Natural killer cell treated with Interleukin-12 subunit alpha and Interleukin-12 subunit beta and Interleukin-15 and Interleukin-18, amount 100 ng/mL, for 72 hours (primary cell): ENCODE measurements at regions not wholly inside any gene's neighbourhood (a gene's known extent, or its start where the extent isn't known, plus 50 kb on each side); places are given as distances from the start of the nearest gene placed in this dataset.

Experiments used
- ATAC-seq, 2 donors: fragments of 150-1000 bp; cut with Tn5 transposase in 1 of 2; sonication (Bioruptor Pico), chemical (Tn5 transposase) in 1 of 2; 2 replicates each; pipeline ENCODE4 v1.10.0; 2021
- DNase-seq: peaks from one replicate; pipeline ENCODE4 v3.0.0; 2022; ENCODE audit warnings: low spot score
- H3K27ac Mint-ChIP-seq, 2 donors: 1 replicate in 1 of 2; 2 replicates in 1 of 2; pipeline ENCODE4 v1.8.0; 2022; ENCODE audit warnings: mixed read lengths in 2 of 2, mild to moderate bottlenecking in 1 of 2, moderate library complexity in 1 of 2
- H3K27me3 Mint-ChIP-seq, 2 donors: 1 replicate in 1 of 2; 2 replicates in 1 of 2; pipeline ENCODE4 v1.8.0; 2022; ENCODE audit warnings: mixed read lengths in 2 of 2
- H3K36me3 Mint-ChIP-seq: one replicate; pipeline ENCODE4 v1.8.0; 2022; ENCODE audit warnings: mixed read lengths
- H3K4me1 Mint-ChIP-seq, 2 donors: 1 replicate in 1 of 2; 2 replicates in 1 of 2; pipeline ENCODE4 v1.8.0; 2022; ENCODE audit warnings: low read depth in 2 of 2, mixed read lengths in 2 of 2, mild to moderate bottlenecking in 1 of 2
- H3K4me3 Mint-ChIP-seq: one replicate; pipeline ENCODE4 v1.8.0; 2022; ENCODE audit warnings: mixed read lengths
- H3K9me3 Mint-ChIP-seq: 2 replicates; pipeline ENCODE4 v1.8.0; 2022; ENCODE audit warnings: mixed read lengths

DNA sequence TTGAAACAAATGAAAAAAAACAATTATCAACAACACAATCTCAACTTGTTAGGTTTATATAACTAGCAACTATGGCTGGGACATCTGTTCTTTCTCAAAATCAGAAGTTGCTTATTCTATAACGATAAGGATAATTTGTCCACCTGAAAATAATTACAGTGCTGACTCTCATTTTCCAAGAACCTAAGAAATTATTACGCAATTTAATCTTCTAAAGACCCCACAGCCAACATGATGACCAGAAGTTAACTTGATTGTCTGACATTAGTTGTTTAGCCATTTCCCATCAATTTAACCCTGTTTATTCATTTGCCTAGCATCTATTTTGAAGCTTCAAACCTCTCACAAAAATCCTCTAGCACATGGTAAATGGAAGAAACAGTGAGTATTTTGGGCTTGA lies 293.8 kb downstream of the ELAVL2 start:
- Mint-ChIP-seq H3K27me3 (no peaks in the 10 kb centered on the region), H3K4me1 (no peaks in the 10 kb centered on the region), H3K27ac (no peak overlapping the region), H3K9me3 (peaks cover 17% of the 10 kb centered on the region), H3K36me3 (peaks cover 6% of the 10 kb centered on the region), H3K4me3 (no peak overlapping the region)
- ATAC-seq (no peak), DNase-seq (no peak)

DNA sequence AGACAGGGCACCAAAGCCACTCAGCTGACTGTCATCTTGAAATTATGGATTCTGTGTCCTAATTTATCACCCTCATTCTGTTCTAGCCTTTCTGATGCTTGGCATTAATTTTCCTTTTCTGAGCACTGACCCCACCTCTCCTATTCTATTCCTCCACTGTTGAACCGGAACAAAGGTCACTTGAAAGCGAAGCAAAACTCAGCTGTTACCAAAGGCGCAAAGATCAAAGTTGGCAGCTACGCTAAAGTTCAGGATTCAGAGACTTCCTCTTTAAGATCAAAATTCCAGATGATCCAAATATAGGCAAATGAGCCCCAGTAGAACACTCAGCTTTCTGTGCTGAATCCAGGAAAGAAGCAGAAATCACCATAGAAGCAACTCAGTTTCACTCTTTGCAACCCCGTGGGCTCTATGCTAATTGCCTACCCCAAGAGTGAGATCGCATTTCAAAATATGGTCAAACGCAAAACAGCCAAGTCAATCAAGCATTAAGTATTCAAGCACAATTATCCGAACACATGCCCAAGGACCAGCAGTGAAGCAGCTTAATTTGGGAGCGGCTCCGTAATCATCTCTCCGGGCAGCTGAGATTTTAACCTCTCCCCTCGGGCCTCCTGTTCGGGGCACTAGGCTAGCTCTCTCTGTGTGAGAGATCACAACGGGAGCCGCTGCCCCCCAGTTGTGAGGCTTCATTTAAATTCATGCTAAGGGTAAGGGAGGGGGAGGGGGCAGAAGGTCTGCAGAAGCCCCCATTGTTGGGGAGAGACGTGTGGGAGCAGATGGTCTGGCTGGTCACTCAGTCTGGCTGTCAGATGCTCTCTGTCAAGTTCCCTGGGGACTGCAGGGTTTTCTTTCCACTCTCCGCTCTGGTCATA lies 288.6 kb downstream of the ELAVL2 start:
- ATAC-seq = no peak
- H3K4me3 Mint-ChIP-seq = no peak overlapping the region
- H3K27ac Mint-ChIP-seq = no peak overlapping the region

DNA sequence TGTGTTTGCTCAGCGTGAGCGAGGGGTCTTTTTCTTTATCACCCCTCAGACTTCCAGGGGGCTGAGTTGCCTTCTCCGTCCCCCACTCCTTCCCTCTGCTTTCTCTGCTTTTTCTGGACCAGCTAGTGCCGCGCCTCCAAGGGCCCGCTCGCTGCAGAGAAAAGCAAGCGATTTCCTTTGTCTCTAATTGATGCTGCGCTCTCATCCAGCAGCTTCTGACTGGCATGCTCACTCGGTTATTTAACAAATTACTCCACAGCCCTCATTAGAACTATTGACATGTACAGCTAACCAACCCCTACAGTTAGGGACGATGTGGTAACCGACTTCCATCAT lies 288.0 kb downstream of the ELAVL2 start:
- Mint-ChIP-seq H3K9me3 (peaks cover 11% of the 10 kb centered on the region), H3K27ac (no peak overlapping the region), H3K4me1 (no peaks in the 10 kb centered on the region), H3K4me3 (no peak overlapping the region), H3K36me3 (no peaks in the 10 kb centered on the region), H3K27me3 (no peaks in the 10 kb centered on the region)
- ATAC-seq (no peak), DNase-seq (no peak)

More for the DNA sequence above, 288.6 kb downstream of the ELAVL2 start:
- H3K9me3 Mint-ChIP-seq = peaks cover 11% of the 10 kb centered on the region
- no peak for DNase-seq
- no peaks in the 10 kb centered on the region for H3K27me3 Mint-ChIP-seq
- H3K36me3 Mint-ChIP-seq = no peaks in the 10 kb centered on the region
- no peaks in the 10 kb centered on the region for H3K4me1 Mint-ChIP-seq

DNA sequence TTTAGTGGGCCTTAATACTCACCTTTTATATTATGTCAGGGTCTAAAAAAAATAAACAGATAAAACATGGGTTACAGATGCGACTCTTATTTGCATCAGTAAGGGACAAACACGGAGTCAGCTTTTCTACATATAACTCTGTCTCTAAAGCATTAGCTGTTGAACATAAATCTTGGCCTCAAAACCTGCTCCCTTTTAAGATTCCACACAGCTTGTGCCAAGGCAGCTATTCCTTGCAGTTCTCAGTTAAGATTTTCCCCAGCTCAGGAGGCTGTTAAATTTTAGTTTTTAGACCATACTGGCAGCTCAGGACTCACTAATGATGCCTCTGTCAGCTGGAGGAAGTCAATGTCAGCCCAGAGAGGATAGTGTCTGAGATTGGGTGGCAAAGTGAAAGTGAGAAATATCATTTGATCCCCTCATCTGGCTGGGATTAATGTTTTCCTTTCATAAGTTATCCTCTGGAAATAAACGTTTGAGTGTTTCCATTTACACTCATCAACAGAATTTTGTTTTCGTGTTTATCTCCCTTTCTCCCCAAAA lies 287.5 kb downstream of the ELAVL2 start:
- ATAC-seq = no peak
- no peaks in the 10 kb centered on the region for H3K4me1 Mint-ChIP-seq
- no peak overlapping the region for H3K27ac Mint-ChIP-seq
- H3K4me3 Mint-ChIP-seq = no peak overlapping the region
- H3K27me3 Mint-ChIP-seq = no peaks in the 10 kb centered on the region
- DNase-seq = no peak
- H3K36me3 Mint-ChIP-seq = no peaks in the 10 kb centered on the region
- peaks cover 11% of the 10 kb centered on the region for H3K9me3 Mint-ChIP-seq

DNA sequence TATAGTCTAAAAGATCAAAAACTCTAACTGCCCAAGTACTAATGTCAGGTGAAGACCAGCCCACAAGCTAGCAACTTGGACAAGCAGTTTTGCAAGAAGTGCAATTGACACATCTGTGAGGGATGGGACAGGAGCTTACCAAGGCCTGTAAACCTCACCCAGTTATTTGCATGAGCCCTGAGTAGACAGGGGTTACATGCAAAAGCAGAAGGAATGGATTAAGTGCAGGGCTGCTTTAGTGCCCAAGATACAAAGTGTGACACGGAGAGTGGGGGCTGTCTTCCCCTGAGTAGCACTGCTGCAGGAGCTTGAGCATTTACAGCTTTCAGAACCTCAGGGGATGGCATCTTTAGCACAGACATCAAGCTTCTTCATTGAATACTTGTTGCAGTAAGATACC lies 286.7 kb downstream of the ELAVL2 start:
- H3K27me3 Mint-ChIP-seq = no peaks in the 10 kb centered on the region
- peaks cover 11% of the 10 kb centered on the region for H3K9me3 Mint-ChIP-seq
- no peak overlapping the region for H3K27ac Mint-ChIP-seq
- H3K4me3 Mint-ChIP-seq = no peak overlapping the region
- no peak for ATAC-seq
- no peaks in the 10 kb centered on the region for H3K36me3 Mint-ChIP-seq
- H3K4me1 Mint-ChIP-seq = no peaks in the 10 kb centered on the region
- DNase-seq = no peak

DNA sequence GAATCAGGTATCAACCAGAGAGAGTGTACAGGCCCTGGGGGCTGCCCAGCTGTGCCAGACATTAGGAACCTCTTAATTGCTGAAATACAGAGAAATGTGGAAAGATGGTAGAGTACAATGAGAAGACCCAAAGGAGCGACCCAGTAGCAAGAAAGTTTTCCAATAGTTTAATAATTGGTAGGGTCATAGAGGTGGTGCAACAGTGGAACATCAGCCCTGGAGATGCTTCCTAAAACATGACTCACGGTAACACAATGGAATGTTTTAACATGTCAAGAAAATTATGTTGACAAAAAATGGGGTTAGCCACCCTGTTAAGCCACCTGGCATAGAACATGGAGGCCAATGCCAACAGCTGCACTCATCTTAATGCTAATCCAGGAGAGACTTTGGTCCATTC lies 284.1 kb downstream of the ELAVL2 start:
- Mint-ChIP-seq H3K27ac (no peak overlapping the region), H3K36me3 (no peaks in the 10 kb centered on the region), H3K4me1 (no peaks in the 10 kb centered on the region), H3K9me3 (peaks cover 20% of the 10 kb centered on the region), H3K27me3 (no peaks in the 10 kb centered on the region), H3K4me3 (no peak overlapping the region)
- ATAC-seq (no peak), DNase-seq (no peak)

DNA sequence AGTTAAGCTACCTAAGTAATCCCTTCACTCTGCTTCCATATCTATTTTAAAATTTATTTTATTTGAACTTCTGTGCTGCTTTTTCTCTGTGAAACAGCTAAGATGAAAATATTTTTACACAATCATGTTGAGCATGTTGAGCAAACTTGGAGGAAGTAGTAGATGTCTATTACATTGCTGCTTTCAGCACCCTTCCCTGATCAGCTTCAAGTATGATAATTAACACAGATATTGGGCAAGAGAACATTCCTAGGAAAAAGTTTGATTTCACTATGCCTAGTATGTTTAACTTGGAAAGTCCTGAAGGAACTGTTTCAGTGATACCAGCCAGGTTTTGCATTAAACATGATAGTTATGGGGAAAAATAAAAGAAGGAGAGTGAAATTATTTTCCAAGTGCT lies 283.6 kb downstream of the ELAVL2 start:
- H3K4me3 Mint-ChIP-seq = no peak overlapping the region
- peaks cover 18% of the 10 kb centered on the region for H3K9me3 Mint-ChIP-seq
- no peak for DNase-seq
- no peaks in the 10 kb centered on the region for H3K36me3 Mint-ChIP-seq
- no peak for ATAC-seq
- H3K27ac Mint-ChIP-seq = no peak overlapping the region
- no peaks in the 10 kb centered on the region for H3K4me1 Mint-ChIP-seq
- H3K27me3 Mint-ChIP-seq = no peaks in the 10 kb centered on the region

DNA sequence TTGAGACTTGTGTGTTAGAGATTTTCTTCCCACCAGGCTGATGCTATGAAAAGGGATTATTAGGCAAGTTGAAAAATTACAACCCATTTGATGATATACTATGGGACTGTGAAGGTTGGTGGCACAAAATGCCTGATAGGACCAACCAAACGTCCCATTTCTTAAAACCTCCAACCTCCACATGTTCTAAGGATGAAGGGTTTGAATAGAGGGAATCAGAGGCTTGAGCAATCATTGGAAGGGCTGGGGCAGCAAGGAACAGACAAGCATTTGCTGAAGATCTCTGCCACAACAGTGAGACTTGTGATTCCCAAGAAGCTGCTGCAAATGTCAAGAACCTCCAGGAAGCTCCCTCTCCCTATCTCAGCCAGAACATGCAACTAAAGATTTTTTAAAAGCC lies 283.1 kb downstream of the ELAVL2 start:
- DNase-seq (no peak), ATAC-seq (no peak)
- H3K27me3 Mint-ChIP-seq = no peaks in the 10 kb centered on the region
- peaks cover 18% of the 10 kb centered on the region for H3K9me3 Mint-ChIP-seq
- no peak overlapping the region for H3K4me3 Mint-ChIP-seq
- H3K27ac Mint-ChIP-seq = no peak overlapping the region
- H3K4me1 Mint-ChIP-seq = no peaks in the 10 kb centered on the region
- H3K36me3 Mint-ChIP-seq = no peaks in the 10 kb centered on the region

DNA sequence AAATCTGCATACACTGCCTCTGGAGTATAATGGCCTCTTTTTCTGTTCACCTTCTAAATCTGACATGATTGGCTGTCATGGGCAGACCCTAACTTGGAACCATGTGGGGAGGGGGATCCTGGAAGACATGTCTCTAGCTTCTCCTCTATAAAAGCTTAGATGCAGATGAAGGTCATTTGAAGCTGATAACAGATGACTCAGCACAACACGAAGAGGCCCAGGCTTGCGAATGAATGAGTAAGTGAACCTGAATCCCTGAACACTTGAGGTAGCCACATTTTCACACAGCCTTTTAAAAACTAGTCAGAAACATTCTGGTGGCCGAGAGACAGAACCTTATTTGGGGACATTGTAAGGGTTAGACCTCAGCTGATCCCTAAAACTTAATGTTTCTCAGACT lies 282.6 kb downstream of the ELAVL2 start:
- no peak overlapping the region for H3K4me3 Mint-ChIP-seq
- H3K27ac Mint-ChIP-seq = no peak overlapping the region
- ATAC-seq = no peak
- H3K36me3 Mint-ChIP-seq = no peaks in the 10 kb centered on the region
- no peaks in the 10 kb centered on the region for H3K4me1 Mint-ChIP-seq
- no peaks in the 10 kb centered on the region for H3K27me3 Mint-ChIP-seq
- no peak for DNase-seq
- peaks cover 14% of the 10 kb centered on the region for H3K9me3 Mint-ChIP-seq

DNA sequence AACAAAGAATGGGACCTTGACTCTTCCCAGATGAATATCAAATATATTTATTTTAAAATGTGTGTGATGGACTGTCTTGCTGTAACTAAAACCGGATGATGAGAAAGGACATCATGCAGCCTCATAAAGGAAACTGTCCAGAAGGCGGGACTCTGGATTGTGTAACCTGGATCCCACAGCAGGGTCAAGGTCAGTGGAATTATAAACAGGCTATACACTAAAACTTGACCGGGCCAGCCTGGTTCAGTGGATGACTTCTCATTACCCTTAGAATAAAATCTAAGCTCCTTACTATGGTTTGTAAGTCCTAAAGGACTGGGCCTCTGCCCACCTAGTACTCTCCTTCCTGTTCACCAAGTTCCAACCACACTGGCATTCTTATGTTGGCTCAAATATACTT lies 280.3 kb downstream of the ELAVL2 start:
- H3K27ac Mint-ChIP-seq = no peak overlapping the region

DNA sequence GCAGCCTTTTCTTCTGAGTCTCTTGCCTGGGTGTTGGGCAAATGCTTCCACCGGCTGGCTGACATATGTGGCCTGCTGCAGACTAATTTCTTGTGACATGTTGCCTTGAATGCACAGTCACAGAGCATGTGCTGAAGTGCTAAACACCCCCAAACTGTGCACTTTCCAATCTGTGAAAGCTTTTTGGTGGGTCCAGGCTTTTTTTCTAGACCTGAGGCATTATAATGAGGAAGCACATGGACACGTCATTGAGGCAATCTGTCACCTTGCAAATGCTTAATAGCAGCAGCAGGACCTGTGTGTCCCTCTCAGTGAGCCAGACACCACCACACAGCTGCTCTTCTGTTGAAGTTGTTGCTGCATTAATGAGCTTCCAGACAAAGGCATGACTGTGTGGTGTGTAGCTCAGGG lies 274.7 kb downstream of the ELAVL2 start:
- no peaks in the 10 kb centered on the region for H3K27me3 Mint-ChIP-seq
- DNase-seq = no peak

More for the DNA sequence above, 280.3 kb downstream of the ELAVL2 start:
- H3K4me1 Mint-ChIP-seq = no peaks in the 10 kb centered on the region
- DNase-seq (no peak), ATAC-seq (no peak)
- H3K4me3 Mint-ChIP-seq = no peak overlapping the region
- no peaks in the 10 kb centered on the region for H3K27me3 Mint-ChIP-seq
- H3K36me3 Mint-ChIP-seq = no peaks in the 10 kb centered on the region
- H3K9me3 Mint-ChIP-seq = peaks cover 19% of the 10 kb centered on the region

DNA sequence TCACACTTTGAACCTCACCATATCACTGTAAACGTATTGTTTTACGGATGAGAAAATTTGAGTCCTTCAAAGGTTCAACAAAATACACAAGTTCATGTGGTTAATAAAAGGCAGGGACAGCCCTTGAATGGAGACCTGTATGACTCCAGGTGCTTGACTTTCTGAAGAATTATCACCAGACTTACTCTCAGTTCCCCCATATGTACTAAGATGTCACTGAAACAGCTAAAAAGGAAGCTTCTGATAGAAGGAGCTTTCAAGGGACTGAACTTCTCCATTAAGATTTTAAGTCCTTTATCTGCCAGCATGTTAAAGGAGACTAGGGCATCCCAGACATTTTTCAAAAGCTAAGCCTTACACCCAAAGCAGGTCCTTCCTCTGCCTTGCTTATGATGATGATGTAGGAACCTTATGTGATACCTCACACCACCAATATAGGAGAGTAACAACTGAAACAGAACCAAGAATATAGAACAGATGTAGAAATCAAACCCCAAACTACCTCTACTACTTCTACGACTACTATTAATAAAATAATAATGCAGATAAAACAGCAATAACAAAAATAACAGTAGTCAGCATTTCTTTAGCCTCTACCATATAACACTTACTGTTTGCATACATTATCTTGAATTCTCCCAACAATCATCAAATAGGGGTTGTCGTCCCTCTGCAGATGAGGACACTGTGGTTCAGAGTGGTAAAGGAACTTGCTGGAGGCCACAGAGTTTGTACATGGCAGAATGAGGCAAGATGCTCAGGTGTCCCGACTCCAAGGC lies 273.9 kb downstream of the ELAVL2 start:
- ATAC-seq (no peak), DNase-seq (no peak)
- Mint-ChIP-seq H3K4me1 (no peaks in the 10 kb centered on the region), H3K9me3 (peaks cover 15% of the 10 kb centered on the region), H3K27ac (no peak overlapping the region), H3K36me3 (peaks cover 5% of the 10 kb centered on the region), H3K27me3 (no peaks in the 10 kb centered on the region), H3K4me3 (no peak overlapping the region)

More for the DNA sequence above, 274.7 kb downstream of the ELAVL2 start:
- Mint-ChIP-seq H3K27ac (no peak overlapping the region), H3K9me3 (peaks cover 16% of the 10 kb centered on the region), H3K4me3 (no peak overlapping the region), H3K36me3 (no peaks in the 10 kb centered on the region), H3K4me1 (no peaks in the 10 kb centered on the region)
- ATAC-seq = no peak

DNA sequence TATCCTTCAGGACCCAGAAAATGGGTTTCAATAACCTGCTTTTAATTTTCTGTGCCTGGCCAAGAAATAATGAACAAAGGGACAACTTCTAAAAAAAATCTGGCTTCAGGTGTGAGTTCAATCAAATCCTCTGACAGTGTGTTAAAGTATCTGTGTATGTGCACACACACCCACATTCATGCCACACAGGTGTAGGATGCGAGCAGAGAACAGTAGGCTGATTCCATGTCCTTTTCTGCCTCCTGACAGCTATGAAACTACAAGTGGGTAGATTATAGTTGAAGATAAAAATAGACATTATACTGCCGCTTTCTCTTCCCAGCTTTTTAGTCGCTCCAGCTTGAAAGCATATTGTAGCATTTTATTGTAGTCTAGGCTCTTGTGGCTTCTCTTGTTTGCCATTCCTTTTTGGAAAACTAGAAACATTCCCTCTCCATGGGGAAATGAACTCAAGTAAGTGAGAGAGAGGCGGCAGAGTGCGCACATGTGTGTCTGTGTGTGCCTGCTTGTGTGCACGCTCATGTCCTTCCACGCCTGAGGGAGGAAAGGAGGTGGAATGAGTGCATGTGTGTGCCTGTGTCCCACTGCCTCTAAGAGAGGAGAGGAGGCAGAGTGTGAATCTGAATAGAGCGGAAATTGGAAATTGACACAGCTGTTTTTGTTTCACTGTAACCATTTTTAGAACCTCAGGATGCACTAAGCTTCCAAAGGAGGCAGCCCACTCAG lies 273.0 kb downstream of the ELAVL2 start:
- DNase-seq = no peak
- H3K27me3 Mint-ChIP-seq = no peaks in the 10 kb centered on the region
- H3K9me3 Mint-ChIP-seq = peaks cover 17% of the 10 kb centered on the region
- no peak overlapping the region for H3K4me3 Mint-ChIP-seq
- no peak for ATAC-seq
- no peak overlapping the region for H3K27ac Mint-ChIP-seq
- H3K36me3 Mint-ChIP-seq = peaks cover 6% of the 10 kb centered on the region
- H3K4me1 Mint-ChIP-seq = no peaks in the 10 kb centered on the region

DNA sequence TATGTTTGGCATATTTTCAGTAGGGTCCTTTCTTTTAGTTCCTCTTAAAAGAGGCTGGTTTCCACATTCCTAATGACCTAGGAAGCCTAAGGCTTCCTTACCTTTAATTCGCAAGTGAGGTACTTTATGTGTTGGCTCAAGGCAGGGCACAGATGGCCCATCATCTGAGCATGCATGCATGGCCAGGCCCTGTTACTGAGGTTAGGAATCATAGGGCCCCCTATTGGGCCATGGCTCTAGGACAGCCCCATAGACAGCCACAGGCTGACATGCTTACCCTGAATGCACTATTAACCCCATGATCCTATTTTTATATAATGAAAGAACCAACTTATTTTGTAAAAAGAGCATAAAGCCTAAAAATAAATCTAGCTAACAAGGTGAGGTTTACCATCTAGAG lies 271.4 kb downstream of the ELAVL2 start:
- DNase-seq (no peak), ATAC-seq (no peak)
- no peak overlapping the region for H3K4me3 Mint-ChIP-seq
- no peak overlapping the region for H3K27ac Mint-ChIP-seq
- peaks cover 18% of the 10 kb centered on the region for H3K9me3 Mint-ChIP-seq
- H3K4me1 Mint-ChIP-seq = no peaks in the 10 kb centered on the region
- H3K36me3 Mint-ChIP-seq = peaks cover 6% of the 10 kb centered on the region
- no peaks in the 10 kb centered on the region for H3K27me3 Mint-ChIP-seq
